ENCODE measurements at regions not wholly inside any gene's neighbourhood (a gene's known extent, or its start where the extent isn't known, plus 50 kb on each side); places are given as distances from the start of the nearest gene placed in this dataset.

DNA sequence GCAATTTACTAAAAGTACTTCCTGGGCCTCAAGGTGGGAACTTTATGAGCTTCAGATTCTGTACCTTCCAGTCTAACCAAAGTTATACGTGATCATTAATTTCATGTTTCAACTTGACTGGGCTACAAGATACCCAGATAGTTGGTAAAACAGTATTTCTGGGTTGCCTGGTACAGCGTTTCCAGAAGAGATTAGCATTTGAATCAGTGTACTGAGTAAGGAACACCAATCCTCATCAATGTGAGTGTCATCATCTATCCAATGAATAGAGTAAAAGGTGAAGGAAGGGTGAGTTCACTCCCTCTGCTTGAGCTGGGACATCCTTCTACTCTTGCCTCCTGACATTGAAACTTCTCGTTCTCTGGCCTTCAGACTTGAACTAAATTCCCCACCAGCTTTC, 274.5 kb upstream of the ID2 start:
- H3K4me1 ChIP-seq = peaks cover 0 to 18% (median 7%) of the 10 kb centered on the region in 4 donors
- H3K9me3 ChIP-seq = no peaks in the 10 kb centered on the region
- H3K27ac ChIP-seq (replicated peaks in 1 of 4) = no peak overlapping the region
- H3K36me3 ChIP-seq = no peaks in the 10 kb centered on the region
- intact Hi-C loops (cut with DNase I) = no loop called here
- 100% methylated on average over 3 of the region's 3 CpGs for WGBS
- no peak for DNase-seq (ENCODE audit: extremely low spot score)
- TF ChIP-seq POLR2A (IDR thresholded peaks at IDR 0.05; ENCODE audit: low read depth) (no peak), POLR2AphosphoS5 (IDR thresholded peaks at IDR 0.05) (no peak), EP300 (IDR thresholded peaks at IDR 0.05) (no peak)
- TF ChIP-seq, protein P1, sequence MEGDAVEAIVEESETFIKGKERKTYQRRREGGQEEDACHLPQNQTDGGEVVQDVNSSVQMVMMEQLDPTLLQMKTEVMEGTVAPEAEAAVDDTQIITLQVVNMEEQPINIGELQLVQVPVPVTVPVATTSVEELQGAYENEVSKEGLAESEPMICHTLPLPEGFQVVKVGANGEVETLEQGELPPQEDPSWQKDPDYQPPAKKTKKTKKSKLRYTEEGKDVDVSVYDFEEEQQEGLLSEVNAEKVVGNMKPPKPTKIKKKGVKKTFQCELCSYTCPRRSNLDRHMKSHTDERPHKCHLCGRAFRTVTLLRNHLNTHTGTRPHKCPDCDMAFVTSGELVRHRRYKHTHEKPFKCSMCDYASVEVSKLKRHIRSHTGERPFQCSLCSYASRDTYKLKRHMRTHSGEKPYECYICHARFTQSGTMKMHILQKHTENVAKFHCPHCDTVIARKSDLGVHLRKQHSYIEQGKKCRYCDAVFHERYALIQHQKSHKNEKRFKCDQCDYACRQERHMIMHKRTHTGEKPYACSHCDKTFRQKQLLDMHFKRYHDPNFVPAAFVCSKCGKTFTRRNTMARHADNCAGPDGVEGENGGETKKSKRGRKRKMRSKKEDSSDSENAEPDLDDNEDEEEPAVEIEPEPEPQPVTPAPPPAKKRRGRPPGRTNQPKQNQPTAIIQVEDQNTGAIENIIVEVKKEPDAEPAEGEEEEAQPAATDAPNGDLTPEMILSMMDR (IDR thresholded peaks at IDR 0.05) = no peak
- H3K4me3 ChIP-seq = no peak overlapping the region
- no peaks in the 10 kb centered on the region for H3K27me3 ChIP-seq

DNA sequence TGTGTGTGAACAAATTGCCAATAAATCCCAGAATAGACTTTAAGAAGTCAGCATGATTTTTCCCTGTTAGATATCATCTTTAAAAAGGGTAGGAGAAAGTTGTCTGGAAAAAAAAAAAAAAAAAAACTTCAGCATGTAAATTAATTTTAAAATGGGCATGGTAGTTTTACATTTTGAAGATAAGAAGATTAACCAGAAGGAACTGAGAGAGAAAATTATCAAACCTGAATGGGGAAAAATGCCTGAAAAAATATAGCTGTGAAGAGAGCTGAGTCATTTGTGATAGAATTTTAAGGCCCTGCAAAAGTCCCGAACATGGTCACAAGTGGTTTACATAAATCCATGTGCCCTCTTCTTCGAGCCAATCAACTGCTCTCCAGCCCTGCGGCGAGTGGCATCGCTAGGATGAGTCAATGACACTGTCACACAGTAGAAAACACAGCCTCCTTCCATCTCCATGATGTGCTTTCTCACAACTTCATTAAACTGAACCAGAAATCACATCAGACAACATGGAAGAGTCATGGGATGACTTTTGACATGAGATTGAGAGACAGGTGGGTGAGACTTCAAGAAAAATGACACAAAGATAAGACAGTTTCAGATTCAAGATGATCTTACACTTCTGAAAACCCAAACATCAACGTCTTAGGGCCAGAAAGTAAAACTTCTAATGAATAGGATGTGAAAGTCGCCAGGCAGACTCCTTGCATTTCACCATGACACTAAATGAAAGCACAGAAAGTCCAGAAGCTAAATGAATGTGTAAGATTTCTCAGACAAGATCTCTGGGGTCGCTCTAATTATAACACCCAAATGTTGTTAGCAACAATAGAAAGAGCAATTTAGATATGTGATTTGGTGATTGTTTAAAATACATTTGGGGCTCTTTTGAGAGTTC, 273.0 kb upstream of the ID2 start:
- Histone ChIP-seq H3K27ac (replicated peaks in 1 of 4) (no peak overlapping the region), H3K36me3 (no peaks in the 10 kb centered on the region), H3K27me3 (no peaks in the 10 kb centered on the region), H3K9me3 (no peaks in the 10 kb centered on the region), H3K4me1 (peaks cover 0 to 29% (median 15%) of the 10 kb centered on the region in 4 donors), H3K4me3 (no peak overlapping the region)
- 80% methylated on average over 8 of the region's 8 CpGs for WGBS
- TF ChIP-seq, protein P1 (IDR thresholded peaks at IDR 0.05) = no peak
- DNase-seq (ENCODE audit: extremely low spot score) = no peak
- intact Hi-C loops (cut with DNase I) = no loop called here

DNA sequence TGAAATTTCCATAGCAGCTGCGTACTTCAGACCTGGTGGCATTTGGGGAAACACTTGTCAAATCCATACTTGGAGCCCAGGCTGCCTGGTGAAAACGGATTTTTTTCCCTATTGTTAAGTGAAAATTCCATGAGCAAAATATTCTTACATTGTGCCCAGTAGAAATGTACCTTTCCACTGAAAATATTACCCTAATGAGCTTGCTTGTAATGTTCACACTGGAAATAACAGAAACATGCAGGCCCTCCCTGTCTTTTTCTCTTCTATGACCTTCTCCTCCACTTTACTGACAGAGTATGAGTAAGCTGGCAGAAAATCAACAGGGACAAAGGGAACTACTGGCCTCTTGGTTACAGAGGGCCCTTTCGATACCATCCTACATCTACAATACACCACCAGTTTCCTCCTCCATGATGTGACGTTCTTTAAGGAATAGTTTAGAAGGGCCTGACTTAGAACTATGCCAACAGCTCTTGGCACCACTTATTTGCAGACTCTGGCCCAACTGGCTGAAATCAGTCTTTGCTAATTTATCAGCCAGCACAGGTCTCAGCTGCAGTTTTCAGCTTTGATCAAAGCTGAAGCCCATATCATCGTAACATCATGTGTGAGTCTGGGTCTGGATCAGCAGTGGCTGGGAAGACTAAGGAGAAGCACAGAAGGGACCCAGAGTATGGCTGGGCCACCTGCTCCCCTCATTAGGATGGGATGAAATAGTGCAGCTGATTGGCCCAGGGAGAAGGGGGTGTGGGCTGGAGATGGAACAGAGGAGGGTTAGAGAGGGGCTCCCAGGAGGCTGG, 272.2 kb upstream of the ID2 start:
- Histone ChIP-seq H3K4me3 (no peak overlapping the region), H3K27ac (replicated peaks in 1 of 4) (no peak overlapping the region), H3K27me3 (no peaks in the 10 kb centered on the region), H3K9me3 (no peaks in the 10 kb centered on the region), H3K36me3 (no peaks in the 10 kb centered on the region), H3K4me1 (peaks cover 0 to 29% (median 15%) of the 10 kb centered on the region in 4 donors)
- TF ChIP-seq POLR2AphosphoS5 (IDR thresholded peaks at IDR 0.05) (no peak), POLR2A (IDR thresholded peaks at IDR 0.05; ENCODE audit: low read depth) (no peak), EP300 (IDR thresholded peaks at IDR 0.05) (no peak)
- TF ChIP-seq, protein P1 (IDR thresholded peaks at IDR 0.05) = no peak
- WGBS = 81% methylated on average over 5 of the region's 5 CpGs
- no peak for DNase-seq (ENCODE audit: extremely low spot score)
- intact Hi-C loops (cut with DNase I) = no loop called here

DNA sequence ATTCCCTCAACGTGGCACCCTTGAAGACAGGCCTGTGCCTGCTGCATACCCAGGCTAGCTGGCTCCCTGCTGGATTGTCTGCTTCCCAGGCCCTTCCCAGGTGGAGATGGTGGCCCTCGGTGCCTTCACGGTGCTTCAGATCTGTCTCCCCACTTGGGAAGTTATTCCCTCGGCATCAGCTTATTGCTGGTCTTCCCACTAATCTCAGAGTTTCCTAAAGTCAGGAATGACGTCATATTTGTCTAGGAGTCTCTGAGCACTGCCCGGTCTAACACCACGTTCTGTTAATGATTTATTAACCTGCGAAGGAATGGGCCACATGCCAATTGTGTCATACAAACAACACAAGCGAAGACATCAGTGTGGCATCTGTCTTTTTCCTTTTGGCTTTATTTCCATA, 269.8 kb upstream of the ID2 start:
- no peaks in the 10 kb centered on the region for H3K9me3 ChIP-seq
- DNase-seq (ENCODE audit: extremely low spot score) = no peak
- peaks cover 6 to 31% (median 15%) of the 10 kb centered on the region in 4 donors for H3K4me1 ChIP-seq
- no peak overlapping the region for H3K4me3 ChIP-seq
- no peaks in the 10 kb centered on the region for H3K27me3 ChIP-seq
- no peaks in the 10 kb centered on the region for H3K36me3 ChIP-seq
- WGBS = 78% methylated on average over 9 of the region's 9 CpGs
- no peak overlapping the region for H3K27ac ChIP-seq (replicated peaks in 1 of 4)
- TF ChIP-seq POLR2AphosphoS5 (IDR thresholded peaks at IDR 0.05) (no peak), EP300 (IDR thresholded peaks at IDR 0.05) (no peak), POLR2A (IDR thresholded peaks at IDR 0.05; ENCODE audit: low read depth) (no peak)
- TF ChIP-seq, protein P1 (IDR thresholded peaks at IDR 0.05) = no peak
- intact Hi-C loops (cut with DNase I) = no loop called here

All from esophagus muscularis mucosa (tissue), 4 donors.